ENCODE measurements at regions not wholly inside any gene's neighbourhood (a gene's known extent, or its start where the extent isn't known, plus 50 kb on each side); places are given as distances from the start of the nearest gene placed in this dataset.
"Not testable (repeated sequence)": the region's sequence is repeated elsewhere in the genome, so short reads cannot be mapped to it uniquely, and the experiment has no call there.

- no peak for DNase-seq (ENCODE audit: low read depth)
Observed at GRCh38 chr3:181609030-181609767, 102.5 kb upstream of the SOX2 start.

- DNase-seq (ENCODE audit: low read depth): no peak
Observed at GRCh38 chr3:181604267-181604666, 107.5 kb upstream of the SOX2 start.

- DNase-seq (ENCODE audit: low read depth): no peak
Observed at GRCh38 chr3:181596126-181596525, 115.6 kb upstream of the SOX2 start.

GRCh38 chr3:181590939-181591338 is 120.8 kb upstream of the SOX2 start:
- not testable (repeated sequence) for DNase-seq (ENCODE audit: low read depth)

GRCh38 chr3:181582619-181583018 is 129.1 kb upstream of the SOX2 start:
- no peak for DNase-seq (ENCODE audit: low read depth)

- no peak for DNase-seq (ENCODE audit: low read depth)
Observed at GRCh38 chr3:181581656-181582055, 130.1 kb upstream of the SOX2 start.

GRCh38 chr3:181578743-181579142 is 133.0 kb upstream of the SOX2 start:
- DNase-seq (ENCODE audit: low read depth): no peak

GRCh38 chr3:181572432-181572831 is 139.3 kb upstream of the SOX2 start:
- no peak for DNase-seq (ENCODE audit: low read depth)

- no peak for DNase-seq (ENCODE audit: low read depth)
Observed at GRCh38 chr3:181570472-181570871, 141.3 kb upstream of the SOX2 start.

GRCh38 chr3:181569356-181569940 is 142.3 kb upstream of the SOX2 start:
- no peak for DNase-seq (ENCODE audit: low read depth)

- no peak for DNase-seq (ENCODE audit: low read depth)
Observed at GRCh38 chr3:181568693-181569092, 143.0 kb upstream of the SOX2 start.

GRCh38 chr3:181568248-181568647 is 143.5 kb upstream of the SOX2 start:
- no peak for DNase-seq (ENCODE audit: low read depth)

GRCh38 chr3:181567311-181568075 is 144.2 kb upstream of the SOX2 start:
- no peak for DNase-seq (ENCODE audit: low read depth)

- DNase-seq (ENCODE audit: low read depth): no peak
Observed at GRCh38 chr3:181565416-181565815, 146.3 kb upstream of the SOX2 start.

GRCh38 chr3:181564222-181564621 is 147.5 kb upstream of the SOX2 start:
- no peak for DNase-seq (ENCODE audit: low read depth)

GRCh38 chr3:181561139-181562031 is 150.3 kb upstream of the SOX2 start:
- DNase-seq (ENCODE audit: low read depth): no peak

- DNase-seq (ENCODE audit: low read depth): no peak
Observed at GRCh38 chr3:181558870-181559269, 152.9 kb upstream of the SOX2 start.

- DNase-seq (ENCODE audit: low read depth): no peak
Observed at GRCh38 chr3:181555681-181556080, 156.0 kb upstream of the SOX2 start.

- DNase-seq (ENCODE audit: low read depth): no peak
Observed at GRCh38 chr3:181554233-181554765, 157.4 kb upstream of the SOX2 start.

- DNase-seq (ENCODE audit: low read depth): no peak
Observed at GRCh38 chr3:181549266-181549665, 162.5 kb upstream of the SOX2 start.

GRCh38 chr3:181541414-181541813 is 170.3 kb upstream of the SOX2 start:
- no peak for DNase-seq (ENCODE audit: low read depth)

GRCh38 chr3:181534781-181535221 is 176.9 kb upstream of the SOX2 start:
- no peak for DNase-seq (ENCODE audit: low read depth)
